ENCODE measurements at regions not wholly inside any gene's neighbourhood (a gene's known extent, or its start where the extent isn't known, plus 50 kb on each side); places are given as distances from the start of the nearest gene placed in this dataset.

DNA sequence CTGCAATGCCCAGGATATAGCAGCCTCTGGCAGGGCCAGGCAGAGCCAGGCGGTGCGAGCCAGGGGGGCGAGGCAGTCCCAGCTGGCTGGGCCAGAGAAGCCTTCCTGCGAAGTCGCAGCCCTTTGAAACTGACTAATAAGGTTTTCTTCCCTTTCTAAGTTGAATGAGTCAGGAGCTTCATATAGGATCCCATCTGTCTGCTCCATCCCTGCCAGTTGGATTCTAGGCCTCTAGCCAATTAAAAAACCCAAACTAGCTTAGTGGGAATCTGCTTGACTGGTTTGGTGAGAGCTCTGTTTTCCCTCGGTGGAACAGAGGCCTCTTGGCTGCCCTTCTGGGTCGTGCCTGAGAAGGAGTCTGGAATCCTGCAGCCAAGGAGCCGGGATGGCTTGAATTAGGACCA is 70.1 kb upstream of the RAPGEF1 start:
- no peak for DNase-seq

DNA sequence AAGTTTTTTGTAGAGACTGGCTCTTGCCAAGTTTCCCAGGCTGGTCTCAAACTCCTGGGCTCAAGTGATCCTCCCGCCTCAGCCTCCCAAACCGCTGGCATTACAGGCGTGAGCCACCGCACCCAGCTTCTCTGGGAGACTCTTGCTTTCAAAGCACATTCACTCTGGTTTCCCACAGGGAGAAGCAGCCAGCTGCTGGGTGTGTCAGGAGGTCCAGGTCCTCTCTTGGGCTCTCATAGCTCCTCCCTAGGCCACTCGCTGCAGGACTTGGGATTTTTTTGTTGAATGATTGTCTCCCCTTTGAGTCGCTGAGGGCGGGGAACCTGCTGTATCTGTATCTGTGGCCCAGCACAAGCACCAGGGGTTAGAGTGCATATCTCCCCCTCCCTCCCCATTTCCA is 68.4 kb upstream of the RAPGEF1 start:
- no peak for DNase-seq

DNA sequence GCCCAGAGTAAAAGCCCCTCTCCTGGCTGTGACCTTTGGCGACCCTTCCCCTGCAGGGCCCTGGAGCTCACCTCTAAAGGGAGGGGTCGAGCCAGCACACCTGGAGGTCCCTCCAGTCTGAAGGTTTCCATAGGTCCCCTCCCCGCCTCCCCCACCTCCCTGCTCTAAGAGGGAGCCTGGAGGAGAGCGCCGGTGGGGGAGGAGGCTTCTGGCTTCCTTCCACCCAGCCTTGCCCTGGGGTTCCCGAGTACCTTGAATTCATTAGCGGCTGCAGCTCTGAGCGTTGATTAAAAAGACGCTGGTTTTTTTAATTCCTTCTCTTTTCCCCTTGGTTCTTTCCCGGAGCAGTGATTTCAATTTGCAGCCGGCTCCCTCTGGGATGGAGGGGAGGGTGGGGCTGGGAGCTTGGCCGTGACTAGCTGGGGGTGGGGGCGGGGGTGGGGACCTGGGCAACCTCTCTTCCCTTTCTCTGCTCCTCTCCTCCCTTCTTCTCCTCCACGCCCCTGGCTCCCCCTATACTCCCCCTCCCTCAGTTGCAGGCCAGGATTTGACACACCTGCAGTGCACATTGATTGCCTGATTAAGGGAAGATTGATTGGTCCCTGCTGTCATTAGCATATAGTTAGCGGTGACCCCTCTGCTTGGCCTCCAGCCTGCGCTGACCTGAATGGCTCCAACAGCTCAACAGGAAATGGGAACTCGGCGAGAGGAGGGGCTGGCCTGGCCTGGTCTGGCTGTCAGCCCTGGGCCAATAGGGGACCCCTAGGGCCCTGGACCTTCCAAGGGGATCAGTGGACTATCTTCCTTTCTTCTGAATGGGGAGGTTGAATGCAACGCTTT is 67.5 kb upstream of the RAPGEF1 start:
- DNase-seq = no peak

DNA sequence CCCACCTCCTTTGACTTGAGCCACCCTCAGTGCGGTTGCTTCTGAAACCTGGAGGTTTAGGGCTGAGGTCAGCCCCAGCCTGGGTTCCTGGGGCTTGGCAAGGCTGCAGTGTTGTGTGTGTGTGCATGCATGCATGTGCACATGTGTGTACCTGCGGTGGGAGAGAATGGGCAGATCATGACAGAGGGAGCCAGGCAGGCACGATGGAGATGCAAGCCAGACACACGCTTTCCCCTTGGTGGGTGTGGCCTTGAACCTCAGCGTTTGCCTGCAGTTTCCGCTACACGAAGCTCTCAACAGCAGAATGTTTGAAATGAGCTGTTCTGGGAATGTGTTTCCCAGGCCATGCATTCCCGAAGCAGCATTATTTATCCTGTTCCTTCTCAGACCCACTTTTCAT is 65.9 kb upstream of the RAPGEF1 start:
- no peak for DNase-seq

DNA sequence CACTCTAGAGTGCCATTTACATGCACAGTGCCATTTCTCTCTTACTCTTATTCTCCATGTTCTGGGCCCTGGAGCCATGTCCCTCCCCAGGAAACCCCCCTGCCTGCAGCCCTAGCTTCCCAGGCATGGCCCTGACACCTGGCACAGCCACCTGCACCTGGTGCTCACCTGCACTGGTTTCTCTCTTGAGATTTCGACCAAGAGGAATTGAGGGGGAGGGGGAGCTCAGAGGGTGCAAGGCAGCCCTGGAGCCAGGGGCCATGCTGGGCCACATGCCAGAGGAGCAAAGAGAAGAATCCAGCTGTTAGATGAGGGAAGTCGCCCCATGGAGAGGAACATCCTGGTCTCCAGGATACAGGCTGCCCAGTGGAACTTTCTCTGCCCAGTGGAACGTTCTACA is 65.0 kb upstream of the RAPGEF1 start:
- DNase-seq = no peak

DNA sequence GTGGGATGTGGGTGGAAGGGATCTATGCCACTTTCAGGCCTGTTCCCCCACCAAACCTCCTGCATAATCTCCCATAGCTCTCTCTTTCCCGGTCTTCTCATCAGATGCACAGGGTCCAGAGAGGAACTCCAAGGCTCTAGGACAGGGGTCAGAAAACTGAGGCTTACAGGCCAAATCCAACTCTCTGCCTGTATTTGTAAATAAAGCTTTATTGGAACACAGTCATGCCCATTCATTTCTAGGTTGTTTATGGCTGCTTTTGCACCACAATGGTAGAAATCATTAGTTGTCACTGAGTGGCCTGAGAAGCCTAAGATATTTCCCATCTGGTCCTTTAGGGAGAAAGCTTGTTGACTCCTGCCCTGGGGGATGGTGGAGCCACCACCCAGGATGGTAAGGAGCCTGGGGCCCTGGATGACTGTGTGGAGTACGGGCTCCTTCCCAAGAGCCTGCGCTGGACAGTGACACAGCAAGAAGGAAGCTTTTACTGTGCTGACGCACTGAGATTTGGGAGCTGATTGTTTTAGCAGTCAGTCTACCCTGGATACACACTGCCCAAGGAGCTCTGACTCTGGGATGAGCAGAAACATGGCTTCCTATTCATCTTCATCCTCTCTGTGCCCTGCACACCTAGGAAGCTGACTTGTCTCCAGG is 64.0 kb upstream of the RAPGEF1 start:
- DNase-seq = no peak

DNA sequence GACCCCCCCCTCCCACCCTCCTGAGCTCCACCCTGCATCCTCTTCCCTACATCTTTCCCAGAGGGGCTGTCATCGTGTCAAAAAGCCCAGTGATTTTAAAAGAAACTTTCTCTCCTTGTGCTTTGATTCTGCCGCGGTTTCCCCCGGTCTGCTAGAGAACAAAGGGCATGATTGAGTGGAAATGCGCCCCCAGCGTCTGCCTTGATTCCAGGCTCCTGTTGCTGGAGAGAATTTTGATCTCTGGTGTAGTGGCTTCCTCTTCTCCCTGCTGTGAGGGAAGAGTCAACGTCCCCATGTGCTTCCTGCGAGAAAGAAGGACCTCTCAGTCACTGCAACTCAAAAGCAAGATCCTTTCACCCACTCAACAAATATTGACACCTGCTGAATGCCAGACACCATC is 61.9 kb upstream of the RAPGEF1 start:
- DNase-seq = no peak

DNA sequence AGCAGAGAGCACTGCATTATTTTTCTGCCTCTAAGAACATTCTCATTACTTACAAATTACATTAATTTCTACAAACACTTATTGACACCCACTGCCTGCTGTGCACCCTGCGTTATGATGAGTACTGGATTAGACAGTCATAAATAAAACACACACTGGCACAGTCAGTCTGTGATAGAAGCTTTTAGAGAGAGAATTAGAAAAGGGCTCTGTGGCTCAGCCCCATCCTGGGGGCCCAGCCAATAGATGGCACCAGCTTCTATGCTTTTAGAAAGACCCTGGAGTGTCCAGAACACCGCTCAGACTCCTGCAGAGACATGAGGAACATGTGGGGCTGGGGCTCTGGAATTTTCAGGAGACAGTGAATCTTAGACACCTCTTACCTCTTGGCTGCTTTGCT is 61.0 kb upstream of the RAPGEF1 start:
- DNase-seq = no peak

DNA sequence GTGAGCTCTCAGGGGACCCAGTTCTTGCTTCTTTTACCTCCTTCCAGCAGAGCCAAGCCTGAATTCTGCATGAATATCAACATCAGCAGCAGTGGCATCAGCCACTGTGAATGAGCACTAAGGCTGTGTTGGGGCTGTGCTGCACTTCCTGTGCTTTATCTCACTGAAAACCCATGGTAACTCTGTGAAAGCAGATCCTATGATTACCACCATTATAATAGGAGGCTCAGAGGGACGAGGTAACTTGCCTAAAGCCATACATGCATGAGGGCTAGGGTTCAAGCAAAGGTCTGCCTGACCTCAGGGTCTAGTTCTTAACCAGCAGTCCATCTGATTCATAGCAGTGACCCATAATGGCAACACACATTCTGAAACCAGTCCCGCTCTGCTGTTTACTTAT is 60.5 kb upstream of the RAPGEF1 start:
- no peak for DNase-seq

DNA sequence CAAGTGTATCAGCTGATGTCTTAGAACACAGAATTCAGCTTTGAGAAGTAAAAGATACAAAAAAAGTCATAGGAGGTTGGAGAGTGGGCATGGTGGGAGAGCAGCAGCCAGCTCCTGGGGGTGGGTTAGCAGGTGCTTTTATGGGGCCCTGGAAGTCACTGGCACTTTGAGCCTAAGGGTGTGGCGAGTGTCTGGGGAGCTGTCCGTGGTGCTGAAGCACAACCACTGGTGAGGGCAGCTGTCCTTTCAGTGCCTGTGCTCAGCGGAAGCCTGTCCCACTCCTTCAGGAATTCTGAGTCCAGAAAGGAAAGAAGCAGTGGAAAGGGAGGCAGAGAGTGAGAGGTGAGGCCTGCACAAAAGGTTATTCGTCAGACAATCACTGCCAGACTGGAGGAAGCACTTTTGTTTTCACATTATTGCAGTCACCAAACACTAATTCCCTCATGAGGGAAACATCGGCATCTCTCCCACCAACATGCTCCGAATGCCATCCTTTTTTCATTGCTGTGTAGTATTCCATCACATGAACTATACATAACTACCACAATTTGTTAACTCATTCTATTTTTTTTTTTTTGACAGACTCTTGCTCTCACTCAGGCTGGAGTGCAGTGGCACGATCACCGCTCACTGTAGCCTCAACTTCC is 59.4 kb upstream of the RAPGEF1 start:
- peak; percentile 48 for DNase-seq

DNA sequence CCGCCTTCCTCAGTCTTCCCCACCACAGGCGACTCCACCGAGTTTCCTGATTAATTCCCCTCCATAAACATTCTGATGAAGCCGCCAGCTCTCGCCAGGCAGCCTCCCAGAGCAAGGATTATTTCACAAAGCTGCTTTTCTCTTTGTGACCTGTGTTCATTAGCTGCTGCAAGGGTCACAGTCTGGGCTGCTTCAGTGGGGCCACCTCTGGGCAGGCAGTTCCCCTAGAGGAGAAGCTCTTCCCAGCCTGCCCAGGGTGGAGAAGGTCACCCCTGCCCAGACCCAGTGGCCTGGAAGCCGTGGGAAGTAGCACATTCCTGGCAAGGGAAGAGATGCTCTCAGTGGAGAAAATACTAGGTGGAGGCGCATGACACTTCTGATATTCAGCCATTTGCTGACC is 58.4 kb upstream of the RAPGEF1 start:
- no peak for DNase-seq

DNA sequence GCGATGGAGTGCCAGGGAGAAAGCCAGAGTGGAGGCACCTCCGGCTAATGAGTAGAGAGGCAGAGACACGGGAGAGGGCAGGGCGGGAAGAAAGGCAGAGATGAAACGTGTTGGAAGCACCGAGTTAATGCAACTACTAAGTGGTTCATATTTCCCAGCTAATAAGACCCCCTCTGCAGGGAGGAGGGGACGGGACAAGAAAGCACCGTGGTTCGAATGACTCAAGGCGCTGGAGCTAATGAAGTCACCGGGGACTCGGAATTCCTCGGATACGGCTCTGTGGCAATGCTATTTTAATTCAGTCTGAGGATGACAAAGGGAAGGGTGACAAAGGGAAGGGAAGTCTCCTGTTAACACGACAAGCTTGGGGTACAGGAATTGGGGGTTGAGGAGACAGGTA is 54.5 kb upstream of the RAPGEF1 start:
- DNase-seq = no peak

DNA sequence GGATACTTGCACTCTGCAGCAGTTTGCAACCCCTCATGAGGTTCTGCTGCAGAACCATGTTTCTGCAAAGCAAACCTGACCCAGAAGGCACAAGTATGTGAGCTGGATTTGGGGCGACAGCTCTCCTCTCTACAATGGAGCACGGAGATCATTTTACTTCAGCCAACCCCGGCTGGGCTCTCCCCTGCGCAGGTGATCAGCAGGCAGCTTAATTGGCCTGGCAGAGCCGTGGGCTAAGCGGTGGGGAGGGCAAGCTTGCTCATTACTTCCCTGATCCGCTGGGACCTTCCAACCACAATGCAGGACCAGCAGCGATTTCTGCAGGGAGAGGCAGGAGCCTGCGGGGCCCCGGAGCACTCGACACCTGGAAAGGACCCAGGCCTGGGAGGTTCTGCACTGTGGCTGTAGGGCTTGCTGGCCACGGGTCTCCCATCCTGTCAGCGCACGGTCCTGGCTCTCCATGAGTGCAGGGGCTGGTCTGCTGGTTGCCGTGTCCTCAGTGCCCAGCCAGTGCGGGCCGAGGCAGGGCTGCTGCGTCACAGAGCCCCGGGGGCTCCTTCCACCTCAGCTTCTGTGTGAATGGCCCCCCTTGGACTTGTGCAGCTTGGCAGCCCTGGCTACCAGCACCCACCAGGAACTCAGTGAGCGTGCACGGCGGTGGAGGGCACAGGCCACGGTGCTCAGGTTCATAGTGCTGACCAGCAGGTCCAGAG is 51.8 kb upstream of the RAPGEF1 start:
- DNase-seq = no peak
